Tibial artery (tissue), 4 donors: ENCODE measurements at regions not wholly inside any gene's neighbourhood (a gene's known extent, or its start where the extent isn't known, plus 50 kb on each side); places are given as distances from the start of the nearest gene placed in this dataset.

ENCODE experiments used
- DNase-seq, 2 donors: peaks; one replicate each; pipeline ENCODE4 v3.0.0-alpha.2; 2019
- H3K27ac ChIP-seq, 2 donors: fragments of 200-600 bp; sonication (generic) in 1 of 2; 1 replicate in 1 of 2; 2 replicates in 1 of 2; pipeline ENCODE4 v1.5.1; 2018 to 2019; ENCODE audit warnings: mild to moderate bottlenecking in 1 of 2
- H3K27me3 ChIP-seq, 2 donors: fragments of 200-600 bp; sonication (generic) in 1 of 2; one replicate each; pipeline versions ENCODE4 v1.5.1 to v1.6.0; 2016 to 2019
- H3K36me3 ChIP-seq, 3 donors: fragments of 200-600 bp; sonication (generic) in 2 of 3; one replicate each; pipeline ENCODE4 v1.5.1; 2016 to 2019; ENCODE audit warnings: mild to moderate bottlenecking in 2 of 3
- H3K4me1 ChIP-seq, 4 donors: fragments of 200-600 bp; sonication (generic) in 2 of 4; 1 replicate in 3 of 4; 2 replicates in 1 of 4; pipeline ENCODE4 v1.5.1; 2016 to 2019
- H3K4me3 ChIP-seq, 2 donors: fragments of 200-600 bp; sonication (generic) in 1 of 2; 1 replicate in 1 of 2; 2 replicates in 1 of 2; pipeline ENCODE4 v1.5.1; 2018 to 2019; ENCODE audit warnings: mild to moderate bottlenecking in 2 of 2
- H3K9me3 ChIP-seq, 3 donors: fragments of 200-600 bp; sonication (generic) in 1 of 3; one replicate each; pipeline ENCODE4 v1.5.1; 2016 to 2019
- intact Hi-C: fragments of 100-400 bp; cut with DNase I; formaldehyde crosslinking; loops from one replicate; pipeline ENCODE4 v1.15.0; 2023; ENCODE audit warnings: low total_unique reads
- TF ChIP-seq, protein P1 (sequence below), 2 experiments: fragments of 200-600 bp in 1 of 2; fragments of 450-650 bp in 1 of 2; IDR thresholded peaks; one replicate each; pipeline ENCODE4 v1.5.1; 2017 to 2019; ENCODE audit warnings: antibody characterized with exemption in 2 of 2, mild to moderate bottlenecking in 1 of 2, moderate library complexity in 1 of 2

DNA sequence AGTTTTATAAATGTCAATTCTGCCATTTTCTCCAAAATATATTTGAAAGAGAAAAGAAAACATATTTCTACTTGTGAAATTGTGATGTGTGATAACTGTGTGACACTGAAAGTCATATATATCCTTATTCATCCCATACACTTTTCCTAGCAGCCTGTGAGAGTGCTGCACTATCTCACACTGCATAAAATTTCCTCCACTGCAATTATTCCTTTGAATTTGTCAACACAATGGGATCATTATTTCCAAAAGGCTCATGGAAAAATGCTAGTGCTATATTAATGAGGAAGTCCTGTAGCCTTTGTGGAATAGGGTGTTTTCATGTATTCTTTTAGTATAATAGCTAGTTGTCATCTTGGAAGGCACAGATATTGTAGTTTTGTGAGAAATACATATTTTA, 504.1 kb downstream of the RPL10L start:
- Histone ChIP-seq H3K4me3 (no peak overlapping the region), H3K36me3 (no peaks in the 10 kb centered on the region), H3K4me1 (no peaks in the 10 kb centered on the region), H3K9me3 (no peaks in the 10 kb centered on the region), H3K27me3 (no peaks in the 10 kb centered on the region), H3K27ac (no peak overlapping the region)
- TF ChIP-seq, protein P1, sequence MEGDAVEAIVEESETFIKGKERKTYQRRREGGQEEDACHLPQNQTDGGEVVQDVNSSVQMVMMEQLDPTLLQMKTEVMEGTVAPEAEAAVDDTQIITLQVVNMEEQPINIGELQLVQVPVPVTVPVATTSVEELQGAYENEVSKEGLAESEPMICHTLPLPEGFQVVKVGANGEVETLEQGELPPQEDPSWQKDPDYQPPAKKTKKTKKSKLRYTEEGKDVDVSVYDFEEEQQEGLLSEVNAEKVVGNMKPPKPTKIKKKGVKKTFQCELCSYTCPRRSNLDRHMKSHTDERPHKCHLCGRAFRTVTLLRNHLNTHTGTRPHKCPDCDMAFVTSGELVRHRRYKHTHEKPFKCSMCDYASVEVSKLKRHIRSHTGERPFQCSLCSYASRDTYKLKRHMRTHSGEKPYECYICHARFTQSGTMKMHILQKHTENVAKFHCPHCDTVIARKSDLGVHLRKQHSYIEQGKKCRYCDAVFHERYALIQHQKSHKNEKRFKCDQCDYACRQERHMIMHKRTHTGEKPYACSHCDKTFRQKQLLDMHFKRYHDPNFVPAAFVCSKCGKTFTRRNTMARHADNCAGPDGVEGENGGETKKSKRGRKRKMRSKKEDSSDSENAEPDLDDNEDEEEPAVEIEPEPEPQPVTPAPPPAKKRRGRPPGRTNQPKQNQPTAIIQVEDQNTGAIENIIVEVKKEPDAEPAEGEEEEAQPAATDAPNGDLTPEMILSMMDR (IDR thresholded peaks at IDR 0.05), result no peak
- intact Hi-C loops, result no loop called here
- no peak for DNase-seq

DNA sequence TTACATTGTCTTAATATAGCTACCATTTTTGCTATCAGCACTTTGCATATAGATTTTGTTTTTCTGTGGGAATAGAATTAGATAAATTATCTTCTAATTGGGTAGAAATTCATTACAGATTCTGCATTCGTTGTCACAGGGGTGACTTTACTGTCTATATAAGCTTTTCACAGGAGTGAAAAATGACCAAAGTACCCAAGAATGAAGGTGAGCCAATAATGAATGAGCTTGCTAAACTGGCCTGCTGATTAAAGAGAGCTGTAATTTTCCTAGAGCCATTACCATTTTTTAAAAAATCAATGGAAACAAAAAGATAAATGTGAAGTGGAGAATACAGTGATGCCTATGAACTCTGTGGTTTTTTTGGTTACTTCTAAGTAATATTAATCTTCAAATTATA, 504.6 kb downstream of the RPL10L start:
- intact Hi-C loops, result no loop called here

DNA sequence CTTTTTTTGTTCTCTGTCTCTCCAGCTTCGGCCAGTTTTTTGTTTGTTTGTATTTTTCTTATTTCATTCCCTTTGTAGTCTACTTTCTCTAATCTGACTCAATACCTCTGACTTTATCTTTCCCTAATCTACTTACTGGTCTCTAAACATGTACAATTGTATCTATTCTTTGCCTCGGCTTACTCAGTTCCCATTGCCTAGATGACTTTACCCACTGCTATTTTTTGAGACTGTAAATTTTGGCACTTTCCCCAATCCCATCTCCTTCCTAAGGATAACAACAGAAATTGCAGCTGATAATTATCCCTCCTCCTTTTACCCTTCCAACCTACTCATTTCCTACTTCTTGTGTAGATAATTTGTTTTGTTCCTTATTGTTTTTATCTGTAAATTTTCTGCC, 511.1 kb downstream of the RPL10L start:
- Histone ChIP-seq H3K27ac (no peak overlapping the region), H3K36me3 (no peaks in the 10 kb centered on the region), H3K4me1 (no peaks in the 10 kb centered on the region), H3K4me3 (no peak overlapping the region), H3K27me3 (no peaks in the 10 kb centered on the region), H3K9me3 (no peaks in the 10 kb centered on the region)
- TF ChIP-seq, protein P1 (IDR thresholded peaks at IDR 0.05), result no peak
- DNase-seq, result no peak
- intact Hi-C loops, result no loop called here

More for the DNA sequence above, 504.6 kb downstream of the RPL10L start:
- Histone ChIP-seq H3K27me3 (no peaks in the 10 kb centered on the region), H3K4me3 (no peak overlapping the region), H3K36me3 (no peaks in the 10 kb centered on the region), H3K27ac (no peak overlapping the region), H3K9me3 (no peaks in the 10 kb centered on the region), H3K4me1 (no peaks in the 10 kb centered on the region)
- TF ChIP-seq, protein P1 (IDR thresholded peaks at IDR 0.05), result no peak
- no peak for DNase-seq

DNA sequence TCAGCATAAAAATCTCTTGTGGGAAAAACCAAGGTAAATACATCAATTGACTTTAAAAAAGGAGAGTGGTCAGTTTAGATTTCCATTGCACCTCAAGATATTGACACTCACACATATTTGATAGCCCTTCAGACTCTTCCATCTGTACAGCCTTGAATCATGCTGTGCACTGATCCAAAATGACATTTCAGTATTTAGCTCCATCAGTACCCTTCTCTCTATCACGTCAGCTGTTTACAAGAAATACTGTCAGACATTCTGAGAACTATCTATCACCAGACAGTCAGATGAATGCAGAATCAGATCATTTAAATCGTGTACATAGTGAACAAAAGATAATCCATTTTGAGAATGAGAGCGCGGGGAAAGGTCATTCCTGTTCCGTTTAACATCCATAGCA, 511.9 kb downstream of the RPL10L start:
- intact Hi-C loops, result no loop called here
- TF ChIP-seq, protein P1 (IDR thresholded peaks at IDR 0.05), result no peak
- Histone ChIP-seq H3K9me3 (no peaks in the 10 kb centered on the region), H3K27me3 (no peaks in the 10 kb centered on the region), H3K27ac (no peak overlapping the region), H3K4me1 (no peaks in the 10 kb centered on the region), H3K36me3 (no peaks in the 10 kb centered on the region), H3K4me3 (no peak overlapping the region)
- no peak for DNase-seq

DNA sequence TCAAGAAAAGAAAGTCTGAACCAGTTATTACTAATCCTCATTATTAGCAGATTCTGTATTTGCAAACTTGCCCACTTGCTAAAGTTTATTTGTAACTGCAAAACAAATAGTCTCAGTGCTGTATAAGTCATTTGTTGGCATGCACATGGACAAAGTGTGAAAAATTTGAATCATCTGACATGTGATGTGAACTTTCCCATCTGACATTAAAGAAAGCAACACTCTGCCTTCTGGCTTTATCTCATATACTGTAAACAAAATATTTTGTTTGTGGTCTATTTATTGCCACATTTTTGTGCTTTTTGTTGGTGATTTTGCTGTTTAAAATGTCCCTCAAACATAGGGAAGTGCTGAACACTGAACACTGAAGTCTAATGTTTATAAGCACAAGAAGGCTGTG, 513.8 kb downstream of the RPL10L start:
- no peaks in the 10 kb centered on the region for H3K27me3 ChIP-seq
- TF ChIP-seq, protein P1 (IDR thresholded peaks at IDR 0.05), result no peak
- no peak for DNase-seq
- no peak overlapping the region for H3K27ac ChIP-seq
- H3K36me3 ChIP-seq, result no peaks in the 10 kb centered on the region
- no peaks in the 10 kb centered on the region for H3K4me1 ChIP-seq
- intact Hi-C loops, result no loop called here
- H3K9me3 ChIP-seq, result no peaks in the 10 kb centered on the region
- no peak overlapping the region for H3K4me3 ChIP-seq

DNA sequence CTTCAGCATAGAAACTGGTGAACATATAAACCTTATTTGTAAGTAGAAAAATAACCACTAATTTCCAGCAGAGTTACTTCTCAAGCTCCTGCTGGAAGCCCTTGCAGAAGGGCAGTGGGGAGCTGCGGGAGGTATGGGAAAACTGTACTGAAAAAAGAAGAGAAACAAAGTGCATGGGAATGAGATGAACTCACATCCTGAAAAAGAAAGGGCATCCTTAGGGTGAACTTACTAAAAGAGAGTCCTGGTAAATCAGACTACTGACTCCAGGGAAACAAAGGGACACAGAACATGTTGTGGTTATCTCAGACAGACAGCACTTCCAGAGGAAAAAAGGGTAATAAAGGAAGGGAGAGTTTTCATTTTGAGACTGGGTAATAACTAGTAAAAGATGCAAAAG, 515.1 kb downstream of the RPL10L start:
- no peak overlapping the region for H3K27ac ChIP-seq
- H3K36me3 ChIP-seq, result no peaks in the 10 kb centered on the region
- H3K4me3 ChIP-seq, result no peak overlapping the region
- H3K4me1 ChIP-seq, result no peaks in the 10 kb centered on the region
- no peaks in the 10 kb centered on the region for H3K27me3 ChIP-seq
- intact Hi-C loops, result no loop called here
- H3K9me3 ChIP-seq, result no peaks in the 10 kb centered on the region
- no peak for DNase-seq
- TF ChIP-seq, protein P1 (IDR thresholded peaks at IDR 0.05), result no peak
